ENCODE measurements at regions not wholly inside any gene's neighbourhood (a gene's known extent, or its start where the extent isn't known, plus 50 kb on each side); places are given as distances from the start of the nearest gene placed in this dataset.

DNA sequence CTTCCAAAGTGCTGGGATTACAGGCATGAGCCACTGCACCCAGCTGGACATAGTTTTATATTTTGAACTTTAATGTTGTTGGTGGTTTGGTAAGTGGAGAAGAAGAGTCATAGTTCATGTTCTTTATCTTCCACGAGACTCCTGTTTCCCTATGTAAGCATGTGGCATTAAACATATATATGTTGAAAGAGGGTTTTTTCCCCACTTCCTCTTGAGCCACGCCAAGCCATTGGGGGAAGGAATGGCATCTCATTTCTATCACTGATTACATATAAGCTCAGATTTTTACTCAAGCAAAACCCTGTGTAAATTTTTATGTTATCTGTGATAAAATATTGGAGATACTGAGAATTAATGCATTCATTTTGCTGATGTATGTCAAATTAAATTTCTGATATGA is 300.4 kb downstream of the PHF14 start:
- TF ChIP-seq ZBTB33 (IDR thresholded peaks at IDR 0.05) (no peak), CTCF (IDR thresholded peaks at IDR 0.05; ENCODE audit: low read depth, low read length, missing input control) (no peak), GABPA (IDR thresholded peaks at IDR 0.05 in 1 of 2, conservative IDR thresholded peaks at IDR 0.05 in 1 of 2) (no peak), RAD21 (IDR thresholded peaks at IDR 0.05) (no peak), YY1 (IDR thresholded peaks at IDR 0.05) (no peak), REST (IDR thresholded peaks at IDR 0.05) (no peak), TAF1 (conservative IDR thresholded peaks at IDR 0.05) (no peak), SP1 (IDR thresholded peaks at IDR 0.05) (no peak), ATF3 (IDR thresholded peaks at IDR 0.05) (no peak), RXRA (IDR thresholded peaks at IDR 0.05) (no peak)
- TF ChIP-seq, protein P1, sequence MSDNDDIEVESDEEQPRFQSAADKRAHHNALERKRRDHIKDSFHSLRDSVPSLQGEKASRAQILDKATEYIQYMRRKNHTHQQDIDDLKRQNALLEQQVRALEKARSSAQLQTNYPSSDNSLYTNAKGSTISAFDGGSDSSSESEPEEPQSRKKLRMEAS (IDR thresholded peaks at IDR 0.05), result no peak

Data from liver (tissue), 3 donors.